Gastrocnemius medialis (tissue), 4 donors: ENCODE measurements at regions not wholly inside any gene's neighbourhood (a gene's known extent, or its start where the extent isn't known, plus 50 kb on each side); places are given as distances from the start of the nearest gene placed in this dataset.
A peak's percentile ranks its signal among the peaks of the same experiment; 100 is the strongest.

Experiments
- ATAC-seq, 2 donors: fragments of 150-250 bp; one replicate each; pipeline ENCODE4 v1.9.1; 2016
- DNase-seq, 2 donors: peaks; one replicate each; pipeline ENCODE4 v3.0.0-alpha.2; 2019
- H3K27ac ChIP-seq, 4 donors: fragments of 200-600 bp; sonication (generic); 1 replicate in 1 of 4; 2 replicates in 3 of 4; pipeline ENCODE4 v1.5.1; 2016 to 2018; ENCODE audit warnings: mild to moderate bottlenecking in 2 of 4, moderate library complexity in 1 of 4
- H3K27me3 ChIP-seq, 3 donors: fragments of 200-600 bp; sonication (generic) in 2 of 3; 1 replicate in 1 of 3; 2 replicates in 2 of 3; pipeline versions ENCODE4 v1.5.1 to v1.6.0; 2016 to 2019; ENCODE audit warnings: mild to moderate bottlenecking in 1 of 3, moderate library complexity in 1 of 3
- H3K36me3 ChIP-seq, 2 donors: fragments of 200-600 bp; sonication (generic) in 1 of 2; one replicate each; pipeline ENCODE4 v1.5.1; 2017 to 2018
- H3K4me1 ChIP-seq, 2 donors: fragments of 200-600 bp; sonication (generic) in 1 of 2; one replicate each; pipeline ENCODE4 v1.5.1; 2016 to 2017; ENCODE audit warnings: mild to moderate bottlenecking in 2 of 2
- H3K4me3 ChIP-seq, 4 donors: fragments of 200-600 bp; sonication (generic) in 3 of 4; 1 replicate in 1 of 4; 2 replicates in 3 of 4; pipeline ENCODE4 v1.5.1; 2016 to 2019; ENCODE audit warnings: mild to moderate bottlenecking in 2 of 4
- H3K9me3 ChIP-seq, 3 donors: fragments of 200-600 bp; sonication (generic) in 2 of 3; 1 replicate in 1 of 3; 2 replicates in 2 of 3; pipeline ENCODE4 v1.5.1; 2016 to 2019
- CTCF ChIP-seq, 5 experiments: fragments of 450-650 bp in 3 of 5; fragments of 200-600 bp in 2 of 5; sonication (generic) in 2 of 5; IDR thresholded peaks in 4 of 5; conservative IDR thresholded peaks in 1 of 5; 1 replicate in 4 of 5; 2 replicates in 1 of 5; pipeline ENCODE4 v1.5.1; 2016 to 2019; ENCODE audit warnings: antibody characterized with exemption in 5 of 5, mild to moderate bottlenecking in 3 of 5, moderate library complexity in 3 of 5
- POLR2A ChIP-seq, 2 donors: fragments of 450-650 bp; IDR thresholded peaks; one replicate each; pipeline ENCODE4 v1.6.1; 2017; ENCODE audit warnings: antibody characterized with exemption in 2 of 2, mild to moderate bottlenecking in 2 of 2, moderate library complexity in 2 of 2
- in situ Hi-C, 4 donors: fragments of 200-750 bp; cut with MboI; loops; one replicate each; pipeline versions ENCODE4 v1.15.0 to v1.8.0; 2017; ENCODE audit warnings: low sequenced_read_pairs in 4 of 4
- intact Hi-C: fragments of 100-400 bp; cut with DNase I; formaldehyde crosslinking; loops from one replicate; pipeline ENCODE4 v1.15.1; 2023; ENCODE audit warnings: low total_unique reads

- ATAC-seq = peak; percentile 89
Measured at GRCh38 chr1:118396829-118397495, 211.9 kb upstream of the SPAG17 start.

DNA sequence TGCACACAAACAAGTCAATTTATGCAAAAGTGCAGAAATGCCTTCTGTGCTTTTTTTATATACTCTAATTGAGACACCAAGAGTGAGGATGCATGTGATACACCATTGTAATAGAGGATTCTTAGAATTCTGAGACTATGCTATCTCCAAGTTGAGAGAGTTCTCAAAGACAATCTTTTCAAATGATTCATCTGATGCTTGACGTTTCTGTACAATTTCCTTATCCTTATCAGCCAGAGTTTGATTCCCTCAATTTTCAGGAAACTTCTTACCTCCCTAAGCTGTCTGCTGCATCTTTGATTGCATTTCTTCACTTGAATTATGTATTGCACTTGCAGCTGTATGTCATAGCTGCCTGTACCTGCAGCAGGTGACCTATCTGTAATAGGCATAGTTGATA, 211.3 kb upstream of the SPAG17 start:
- TF ChIP-seq CTCF (IDR thresholded peaks at IDR 0.05 in 4 of 5, conservative IDR thresholded peaks at IDR 0.05 in 1 of 5) = no peak
- in situ Hi-C loops = no loop called here

More at GRCh38 chr1:118396829-118397495, 211.9 kb upstream of the SPAG17 start:
- peak; percentile 46 to 65 for DNase-seq
- Histone ChIP-seq H3K4me1 (peaks cover 25 to 37% of the 10 kb centered on the region in 2 donors), H3K36me3 (no peaks in the 10 kb centered on the region), H3K27ac (peak overlapping the region in 3 of 4 donors; percentile 60 to 69 (median 68)), H3K4me3 (peak overlapping the region in 1 of 4 donors; percentile 15), H3K9me3 (no peaks in the 10 kb centered on the region), H3K27me3 (no peaks in the 10 kb centered on the region)
- TF ChIP-seq CTCF (IDR thresholded peaks at IDR 0.05 in 4 of 5, conservative IDR thresholded peaks at IDR 0.05 in 1 of 5) (no peak), POLR2A (IDR thresholded peaks at IDR 0.05) (no peak)
- intact Hi-C loops = loop anchor here (5.0 to 10.0 kb wide), 2 partner anchors 95 to 108 kb away; no protein-coding TSS in a partner anchor
- in situ Hi-C loops = no loop called here

DNA sequence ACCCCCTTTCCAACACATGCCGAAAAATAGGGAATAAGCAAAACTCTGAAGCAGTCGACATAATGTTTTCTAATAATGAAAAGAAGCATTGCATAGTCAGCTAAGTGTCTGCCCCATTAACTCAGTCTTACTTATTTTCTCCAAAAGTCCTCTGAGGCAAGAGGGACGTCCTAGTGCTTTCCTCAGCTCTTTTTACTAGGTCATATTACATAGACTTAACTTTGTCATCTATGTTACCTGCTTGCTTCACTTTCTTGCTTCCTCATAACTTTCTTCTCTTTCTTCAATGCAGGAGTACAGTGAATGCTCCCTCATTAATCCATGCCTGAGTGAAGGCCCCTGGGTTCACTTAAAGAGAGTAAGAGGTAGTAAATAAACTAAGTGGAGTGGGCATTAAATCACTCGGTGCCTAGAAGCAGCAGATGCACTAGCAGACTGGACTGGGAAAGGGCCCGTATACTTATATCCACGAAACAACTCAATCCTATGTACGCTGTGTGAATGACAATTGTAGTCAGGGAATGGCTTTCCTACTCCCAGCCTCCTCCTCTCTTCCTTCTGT, 210.5 kb upstream of the SPAG17 start:
- Histone ChIP-seq H3K4me3 (no peak overlapping the region), H3K27me3 (no peaks in the 10 kb centered on the region), H3K27ac (peak overlapping the region in 3 of 4 donors; percentile 43 to 69 (median 60)), H3K9me3 (no peaks in the 10 kb centered on the region), H3K36me3 (no peaks in the 10 kb centered on the region), H3K4me1 (peaks cover 25 to 37% of the 10 kb centered on the region in 2 donors)
- DNase-seq (no peak), ATAC-seq (peak; percentile 43 to 62)
- in situ Hi-C loops (no loop called here), intact Hi-C loops (loop anchor here (5.0 to 10.0 kb wide), 2 partner anchors 93 to 109 kb away; no protein-coding TSS in a partner anchor)
- no peak for TF ChIP-seq CTCF (IDR thresholded peaks at IDR 0.05 in 4 of 5, conservative IDR thresholded peaks at IDR 0.05 in 1 of 5)
- TF ChIP-seq POLR2A (IDR thresholded peaks at IDR 0.05) = no peak

More for the DNA sequence above, 211.3 kb upstream of the SPAG17 start:
- Histone ChIP-seq H3K4me1 (peaks cover 25 to 37% of the 10 kb centered on the region in 2 donors), H3K27ac (peak overlapping the region in 3 of 4 donors; percentile 60 to 69 (median 68)), H3K9me3 (no peaks in the 10 kb centered on the region), H3K36me3 (no peaks in the 10 kb centered on the region), H3K27me3 (no peaks in the 10 kb centered on the region), H3K4me3 (no peak overlapping the region)
- ATAC-seq (no peak), DNase-seq (no peak)
- intact Hi-C loops = loop anchor here (5.0 to 10.0 kb wide), 2 partner anchors 94 to 109 kb away; no protein-coding TSS in a partner anchor

GRCh38 chr1:118390955-118391354, 205.9 kb upstream of the SPAG17 start:
- DNase-seq (no peak), ATAC-seq (no peak)
- no peaks in the 10 kb centered on the region for H3K9me3 ChIP-seq
- TF ChIP-seq CTCF (IDR thresholded peaks at IDR 0.05 in 4 of 5, conservative IDR thresholded peaks at IDR 0.05 in 1 of 5) (no peak), POLR2A (IDR thresholded peaks at IDR 0.05) (no peak)
- H3K4me3 ChIP-seq = no peak overlapping the region
- no peak overlapping the region for H3K27ac ChIP-seq
- H3K36me3 ChIP-seq = no peaks in the 10 kb centered on the region
- no peaks in the 10 kb centered on the region for H3K27me3 ChIP-seq
- in situ Hi-C loops (no loop called here), intact Hi-C loops (loop anchor here (10.0 kb wide), 1 partner anchor 114 kb away; no protein-coding TSS in a partner anchor)
- H3K4me1 ChIP-seq = peaks cover 13 to 27% of the 10 kb centered on the region in 2 donors
